ENCODE measurements at regions not wholly inside any gene's neighbourhood (a gene's known extent, or its start where the extent isn't known, plus 50 kb on each side); places are given as distances from the start of the nearest gene placed in this dataset.

DNA sequence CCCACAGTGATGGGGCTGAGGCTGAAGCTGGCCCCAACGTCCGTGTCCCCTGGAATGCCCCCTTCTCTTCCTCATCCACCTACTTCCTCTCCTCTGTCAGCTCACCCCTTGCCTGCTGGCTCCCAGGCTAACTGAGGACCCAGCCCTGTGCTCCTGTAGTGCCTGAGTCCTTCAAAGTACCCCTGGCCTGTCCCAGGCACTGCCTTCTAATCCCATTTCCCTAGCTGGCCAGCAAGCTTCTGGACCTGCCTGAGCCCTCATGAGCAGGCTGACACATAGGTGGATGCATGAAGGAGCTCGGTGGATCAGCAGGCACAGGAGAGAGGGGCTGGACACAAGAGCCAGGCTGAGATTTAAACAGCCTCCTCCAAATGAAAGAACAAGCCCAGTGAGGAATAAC lies 650.8 kb downstream of the NPHP4 start:
- Mint-ChIP-seq H3K27me3 (no peaks in the 10 kb centered on the region), H3K36me3 (ENCODE audit: low read depth) (no peaks in the 10 kb centered on the region), H3K4me3 (no peak overlapping the region), H3K27ac (no peak overlapping the region), H3K9me3 (no peaks in the 10 kb centered on the region), H3K4me1 (peaks cover 8% of the 10 kb centered on the region)
- no peak for ATAC-seq (replicated peaks)

- Mint-ChIP-seq H3K4me1 (peaks cover 8% of the 10 kb centered on the region), H3K4me3 (no peak overlapping the region), H3K9me3 (no peaks in the 10 kb centered on the region), H3K36me3 (ENCODE audit: low read depth) (no peaks in the 10 kb centered on the region), H3K27ac (no peak overlapping the region), H3K27me3 (no peaks in the 10 kb centered on the region)
- ATAC-seq (replicated peaks) = no peak
These were observed 651.6 kb downstream of the NPHP4 start for GRCh38 chr1:5340560-5341130.

DNA sequence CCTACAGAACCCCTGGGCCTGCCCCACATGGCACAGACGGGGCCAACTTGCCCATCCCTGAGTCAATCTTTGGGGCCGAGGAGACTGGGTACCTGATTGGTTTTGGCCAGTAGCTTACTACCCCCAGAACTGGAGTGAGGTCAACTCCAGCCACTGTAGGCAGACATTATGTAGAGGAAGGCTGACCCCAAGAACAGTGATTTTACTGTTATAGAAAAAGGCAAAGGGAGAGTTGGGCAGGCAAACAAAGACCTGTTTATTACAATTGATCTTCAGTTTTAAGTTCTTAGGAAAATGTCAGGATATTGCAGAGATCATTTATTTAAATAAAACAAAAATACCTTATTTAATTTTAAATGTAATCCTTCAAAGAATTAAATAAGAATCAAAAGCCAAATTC lies 653.8 kb downstream of the NPHP4 start:
- Mint-ChIP-seq H3K4me1 (peaks cover 11% of the 10 kb centered on the region), H3K4me3 (no peak overlapping the region), H3K36me3 (ENCODE audit: low read depth) (no peaks in the 10 kb centered on the region), H3K27me3 (no peaks in the 10 kb centered on the region), H3K9me3 (peaks cover 5% of the 10 kb centered on the region), H3K27ac (no peak overlapping the region)
- ATAC-seq (replicated peaks) = no peak

DNA sequence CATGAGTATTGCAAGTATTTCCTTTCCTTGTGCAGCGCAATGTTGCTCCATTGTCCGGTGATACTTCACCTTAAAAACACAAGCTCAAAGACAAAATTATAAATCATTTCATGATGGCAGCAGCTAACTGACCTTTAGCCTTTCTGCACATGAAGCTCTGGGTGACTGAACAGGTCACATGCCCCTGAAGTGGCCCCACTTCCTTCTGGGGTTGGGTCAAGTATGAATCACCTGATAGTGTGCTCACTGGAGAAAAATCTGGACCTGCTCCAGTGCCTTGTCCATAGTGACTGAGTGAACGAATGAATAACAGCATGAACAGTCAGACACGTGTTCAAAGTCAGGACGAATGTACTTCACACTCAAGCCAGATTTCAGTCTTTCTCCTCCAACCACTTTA lies 658.9 kb downstream of the NPHP4 start:
- no peak overlapping the region for H3K4me3 Mint-ChIP-seq
- ATAC-seq (replicated peaks) = no peak
- H3K9me3 Mint-ChIP-seq = peaks cover 5% of the 10 kb centered on the region
- no peaks in the 10 kb centered on the region for H3K36me3 Mint-ChIP-seq (ENCODE audit: low read depth)
- no peaks in the 10 kb centered on the region for H3K27me3 Mint-ChIP-seq
- H3K27ac Mint-ChIP-seq = no peak overlapping the region
- peaks cover 29% of the 10 kb centered on the region for H3K4me1 Mint-ChIP-seq

DNA sequence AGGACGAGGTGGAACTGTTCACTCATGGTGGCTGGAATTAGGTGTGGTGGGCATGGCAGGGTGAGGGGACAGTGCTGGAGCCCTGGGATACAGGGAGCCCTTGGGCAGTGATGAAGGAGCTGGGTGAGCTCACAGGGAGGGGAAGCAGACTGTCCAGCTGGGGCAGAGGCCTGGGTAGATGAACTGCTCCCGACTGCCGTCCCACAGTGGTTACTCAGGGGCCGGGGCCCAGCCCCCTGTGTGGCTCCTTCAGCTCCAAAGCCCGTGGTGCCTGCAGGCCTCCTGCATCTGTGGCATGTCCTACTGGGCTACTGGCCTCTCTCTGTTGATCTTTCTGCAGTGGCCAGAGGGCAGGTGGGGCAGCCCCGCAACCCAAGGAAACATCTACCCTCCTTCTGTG lies 661.1 kb downstream of the NPHP4 start:
- no peak for ATAC-seq (replicated peaks)
- Mint-ChIP-seq H3K36me3 (ENCODE audit: low read depth) (no peaks in the 10 kb centered on the region), H3K4me1 (peaks cover 31% of the 10 kb centered on the region), H3K27me3 (no peaks in the 10 kb centered on the region), H3K27ac (no peak overlapping the region), H3K9me3 (peaks cover 19% of the 10 kb centered on the region), H3K4me3 (no peak overlapping the region)

- Mint-ChIP-seq H3K27me3 (no peaks in the 10 kb centered on the region), H3K4me1 (peaks cover 31% of the 10 kb centered on the region), H3K4me3 (peak overlapping the region; percentile 21), H3K27ac (peak overlapping the region; percentile 85), H3K36me3 (ENCODE audit: low read depth) (no peaks in the 10 kb centered on the region), H3K9me3 (peaks cover 19% of the 10 kb centered on the region)
- ATAC-seq (replicated peaks) = peak; percentile 56
These were observed 663.0 kb downstream of the NPHP4 start for GRCh38 chr1:5329068-5329739.

GRCh38 chr1:5324883-5325282 lies 667.3 kb downstream of the NPHP4 start:
- Mint-ChIP-seq H3K4me1 (peaks cover 24% of the 10 kb centered on the region), H3K36me3 (ENCODE audit: low read depth) (no peaks in the 10 kb centered on the region), H3K9me3 (peaks cover 23% of the 10 kb centered on the region), H3K27me3 (no peaks in the 10 kb centered on the region), H3K27ac (no peak overlapping the region), H3K4me3 (no peak overlapping the region)
- no peak for ATAC-seq (replicated peaks)

- Mint-ChIP-seq H3K4me1 (no peaks in the 10 kb centered on the region), H3K27ac (no peak overlapping the region), H3K27me3 (no peaks in the 10 kb centered on the region), H3K9me3 (peaks cover 8% of the 10 kb centered on the region), H3K4me3 (no peak overlapping the region), H3K36me3 (ENCODE audit: low read depth) (no peaks in the 10 kb centered on the region)
- no peak for ATAC-seq (replicated peaks)
These were observed 663.9 kb downstream of the AJAP1 start for GRCh38 chr1:5318143-5318816.

- Mint-ChIP-seq H3K36me3 (ENCODE audit: low read depth) (no peaks in the 10 kb centered on the region), H3K9me3 (peaks cover 8% of the 10 kb centered on the region), H3K27me3 (peaks cover 2% of the 10 kb centered on the region)
These were observed 663.0 kb downstream of the AJAP1 start for GRCh38 chr1:5317391-5317790.

GRCh38 chr1:5312862-5313261 lies 658.5 kb downstream of the AJAP1 start:
- ATAC-seq (replicated peaks) = no peak
- no peak overlapping the region for H3K4me3 Mint-ChIP-seq
- peaks cover 8% of the 10 kb centered on the region for H3K27me3 Mint-ChIP-seq
- no peaks in the 10 kb centered on the region for H3K4me1 Mint-ChIP-seq
- H3K27ac Mint-ChIP-seq = no peak overlapping the region
- H3K9me3 Mint-ChIP-seq = no peaks in the 10 kb centered on the region
- H3K36me3 Mint-ChIP-seq (ENCODE audit: low read depth) = no peaks in the 10 kb centered on the region

More at GRCh38 chr1:5317391-5317790, 663.0 kb downstream of the AJAP1 start:
- Mint-ChIP-seq H3K27ac (no peak overlapping the region), H3K4me3 (no peak overlapping the region), H3K4me1 (no peaks in the 10 kb centered on the region)
- no peak for ATAC-seq (replicated peaks)

GRCh38 chr1:5312293-5312674 lies 657.9 kb downstream of the AJAP1 start:
- no peaks in the 10 kb centered on the region for H3K36me3 Mint-ChIP-seq (ENCODE audit: low read depth)
- ATAC-seq (replicated peaks) = no peak
- H3K27me3 Mint-ChIP-seq = peaks cover 8% of the 10 kb centered on the region
- no peaks in the 10 kb centered on the region for H3K9me3 Mint-ChIP-seq
- H3K4me3 Mint-ChIP-seq = no peak overlapping the region
- H3K27ac Mint-ChIP-seq = no peak overlapping the region
- no peaks in the 10 kb centered on the region for H3K4me1 Mint-ChIP-seq

DNA sequence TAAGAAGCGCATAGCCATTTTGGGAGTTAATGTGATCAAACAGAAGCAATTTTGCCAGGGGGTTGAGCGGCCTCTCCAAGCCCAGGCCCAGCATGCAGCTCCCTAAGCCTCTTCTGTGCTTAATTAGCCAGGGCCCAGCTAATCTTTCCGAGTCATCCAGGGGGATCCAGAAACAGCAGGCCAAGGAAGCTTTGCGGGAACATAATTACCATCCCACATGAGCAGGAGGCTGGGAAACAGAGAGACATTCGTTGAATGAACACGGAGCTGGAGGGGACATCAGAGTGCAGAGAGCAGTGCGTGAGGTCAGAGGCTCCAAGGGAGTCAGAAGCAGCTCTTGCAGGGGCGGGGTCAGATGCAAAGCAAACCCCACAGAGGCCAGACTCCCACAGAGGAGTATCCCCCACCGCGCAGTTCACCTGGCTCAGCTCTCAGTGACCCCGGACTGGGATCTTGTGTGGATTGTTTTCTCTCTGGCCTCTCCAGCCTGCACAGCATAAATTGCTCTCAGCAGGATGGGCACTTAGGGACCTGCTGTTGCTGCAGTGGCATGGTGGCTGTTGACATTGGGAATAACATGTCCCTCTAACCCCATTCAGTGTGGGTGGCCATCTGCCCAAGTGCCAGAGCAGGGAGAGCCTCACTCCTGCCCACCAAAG lies 657.4 kb downstream of the AJAP1 start:
- no peaks in the 10 kb centered on the region for H3K4me1 Mint-ChIP-seq
- no peaks in the 10 kb centered on the region for H3K9me3 Mint-ChIP-seq
- no peak overlapping the region for H3K4me3 Mint-ChIP-seq
- no peak for ATAC-seq (replicated peaks)
- H3K27ac Mint-ChIP-seq = no peak overlapping the region
- H3K36me3 Mint-ChIP-seq (ENCODE audit: low read depth) = no peaks in the 10 kb centered on the region
- H3K27me3 Mint-ChIP-seq = peaks cover 8% of the 10 kb centered on the region

- Mint-ChIP-seq H3K27ac (no peak overlapping the region), H3K36me3 (ENCODE audit: low read depth) (no peaks in the 10 kb centered on the region), H3K9me3 (no peaks in the 10 kb centered on the region), H3K4me3 (no peak overlapping the region), H3K27me3 (peaks cover 8% of the 10 kb centered on the region), H3K4me1 (no peaks in the 10 kb centered on the region)
- ATAC-seq (replicated peaks) = no peak
These were observed 656.7 kb downstream of the AJAP1 start for GRCh38 chr1:5311147-5311546.

GRCh38 chr1:5308249-5308648 lies 653.8 kb downstream of the AJAP1 start:
- H3K27ac Mint-ChIP-seq = no peak overlapping the region
- no peak for ATAC-seq (replicated peaks)
- H3K4me3 Mint-ChIP-seq = no peak overlapping the region
- peaks cover 8% of the 10 kb centered on the region for H3K27me3 Mint-ChIP-seq
- no peaks in the 10 kb centered on the region for H3K36me3 Mint-ChIP-seq (ENCODE audit: low read depth)
- no peaks in the 10 kb centered on the region for H3K4me1 Mint-ChIP-seq
- H3K9me3 Mint-ChIP-seq = no peaks in the 10 kb centered on the region

DNA sequence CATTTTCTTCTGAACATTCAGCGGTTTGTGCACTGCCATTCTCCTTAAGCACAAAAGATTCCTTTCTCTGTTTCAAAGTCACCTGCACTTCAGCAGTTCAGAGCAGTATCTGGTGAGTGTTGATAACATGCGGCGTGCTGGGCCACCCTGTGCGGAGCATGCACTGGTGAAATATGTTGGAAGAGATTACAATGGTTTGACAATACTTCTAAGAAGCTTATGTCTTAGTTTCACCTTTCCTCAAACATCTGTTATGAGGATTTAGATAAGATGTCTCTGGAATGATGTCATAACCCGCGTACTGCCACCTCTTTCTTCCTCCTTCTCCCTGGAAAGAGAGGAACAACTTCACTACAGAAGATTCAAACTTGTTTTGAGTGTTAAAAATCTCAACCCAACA lies 650.3 kb downstream of the AJAP1 start:
- ATAC-seq (replicated peaks) = no peak
- Mint-ChIP-seq H3K27me3 (no peaks in the 10 kb centered on the region), H3K36me3 (ENCODE audit: low read depth) (no peaks in the 10 kb centered on the region), H3K4me3 (no peak overlapping the region), H3K27ac (no peak overlapping the region), H3K9me3 (no peaks in the 10 kb centered on the region), H3K4me1 (no peaks in the 10 kb centered on the region)
